HUES64 (cell line): ENCODE measurements at regions not wholly inside any gene's neighbourhood (a gene's known extent, or its start where the extent isn't known, plus 50 kb on each side); places are given as distances from the start of the nearest gene placed in this dataset.
"Not testable (repeated sequence)": the region's sequence is repeated elsewhere in the genome, so short reads cannot be mapped to it uniquely, and the experiment has no call there.

ENCODE experiments used
- H3K27ac ChIP-seq: 2 replicates; pipeline ENCODE4 v1.7.0; 2013; ENCODE audit warnings: low read depth, low read length, inconsistent platforms
- H3K27me3 ChIP-seq: 2 replicates; pipeline ENCODE4 v1.6.1; 2013; ENCODE audit warnings: mild to moderate bottlenecking, low read length; ENCODE audit not compliant: insufficient read depth
- H3K36me3 ChIP-seq: 2 replicates; pipeline ENCODE4 v1.6.1; 2013; ENCODE audit warnings: mild to moderate bottlenecking, low read length; ENCODE audit not compliant: insufficient read depth
- H3K4me1 ChIP-seq: 2 replicates; pipeline ENCODE4 v1.6.1; 2013; ENCODE audit warnings: mild to moderate bottlenecking, low read length, moderate library complexity; ENCODE audit not compliant: insufficient read depth
- H3K4me3 ChIP-seq: 2 replicates; pipeline ENCODE4 v1.5.1; 2013; ENCODE audit warnings: mild to moderate bottlenecking, low read length, moderate library complexity
- H3K9ac ChIP-seq: 2 replicates; pipeline ENCODE4 v1.6.1; 2013; ENCODE audit warnings: mild to moderate bottlenecking, low read depth, low read length
- H3K9me3 ChIP-seq: 2 replicates; pipeline ENCODE4 v1.6.1; 2013; ENCODE audit warnings: low read depth, low read length; ENCODE audit not compliant: insufficient read depth
- WGBS: fragments of 150-250, 120-280 bp; methylation state at CpG from one replicate; pipeline ENCODE4 v1.1.7; 2013; ENCODE audit warnings: missing lambda C conversion rate; 5-methylcytosine and 5-hydroxymethylcytosine counted together

DNA sequence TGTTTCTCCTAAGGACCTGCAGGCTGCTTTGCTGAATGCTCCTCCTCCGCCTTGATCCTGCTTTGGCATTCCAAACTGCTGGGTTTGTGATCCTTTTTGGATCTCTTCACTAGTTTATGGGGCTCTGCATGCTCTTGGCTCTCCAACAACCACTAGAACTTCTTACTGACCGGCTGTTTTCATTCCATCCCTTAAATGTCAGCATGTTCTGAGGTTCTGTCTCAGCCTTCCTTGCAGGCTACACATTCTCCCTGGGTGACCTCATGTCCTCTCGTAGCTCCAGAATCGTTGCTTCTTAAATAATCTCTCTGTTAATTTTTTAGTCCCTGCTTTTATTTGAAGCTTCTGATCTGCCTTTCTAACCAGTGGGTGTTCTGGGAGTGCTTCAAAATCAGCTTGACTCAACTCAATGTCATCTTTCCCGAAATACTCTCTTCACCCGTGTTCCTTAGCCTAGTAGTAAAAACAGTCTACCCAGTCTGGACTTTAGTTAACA lies 119.0 kb upstream of the HS3ST2 start:
- H3K27ac ChIP-seq, result no peak overlapping the region
- no peaks in the 10 kb centered on the region for H3K27me3 ChIP-seq
- no peaks in the 10 kb centered on the region for H3K36me3 ChIP-seq
- H3K9me3 ChIP-seq, result no peaks in the 10 kb centered on the region
- H3K4me1 ChIP-seq, result no peaks in the 10 kb centered on the region
- no peak overlapping the region for H3K9ac ChIP-seq
- H3K4me3 ChIP-seq, result no peak overlapping the region
- 86% methylated on average over 6 of the region's 6 CpGs for WGBS

DNA sequence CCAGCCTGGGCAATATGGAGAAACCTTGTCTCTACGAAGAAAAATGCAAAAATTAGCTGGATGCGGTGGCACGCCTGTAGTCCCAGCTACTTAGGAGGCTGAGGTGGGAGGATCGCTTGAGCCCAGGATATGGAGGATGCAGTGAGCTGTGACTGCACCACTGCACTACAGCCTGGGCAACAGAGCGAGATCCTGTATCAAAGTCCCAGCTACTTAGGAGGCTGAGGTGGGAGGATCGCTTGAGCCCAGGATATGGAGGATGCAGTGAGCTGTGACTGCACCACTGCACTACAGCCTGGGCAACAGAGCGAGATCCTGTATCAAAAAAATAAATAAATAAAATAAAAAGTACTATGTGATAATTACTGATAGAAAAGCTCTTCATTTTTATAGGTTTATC lies 118.2 kb upstream of the HS3ST2 start:
- H3K27ac ChIP-seq, H3K9me3 ChIP-seq, H3K9ac ChIP-seq, H3K4me3 ChIP-seq, H3K27me3 ChIP-seq, H3K36me3 ChIP-seq, H3K4me1 ChIP-seq: not testable (repeated sequence)
- WGBS, result 95% methylated on average over 6 of the region's 7 CpGs

GRCh38 chr16:22699356-22699755 lies 114.6 kb upstream of the HS3ST2 start:
- H3K9ac ChIP-seq, result no peak overlapping the region
- 91% methylated on average over 5 of the region's 5 CpGs for WGBS
- H3K27ac ChIP-seq, result no peak overlapping the region
- no peaks in the 10 kb centered on the region for H3K9me3 ChIP-seq
- no peaks in the 10 kb centered on the region for H3K36me3 ChIP-seq
- H3K4me1 ChIP-seq, result no peaks in the 10 kb centered on the region
- H3K4me3 ChIP-seq, result no peak overlapping the region
- H3K27me3 ChIP-seq, result no peaks in the 10 kb centered on the region

- H3K4me1 ChIP-seq, result peaks cover 3% of the 10 kb centered on the region; the same call in 1 of the 2 replicates
- no peak overlapping the region for H3K9ac ChIP-seq
- no peaks in the 10 kb centered on the region for H3K27me3 ChIP-seq
- 89% methylated on average over 3 of the region's 3 CpGs for WGBS
- H3K9me3 ChIP-seq, result no peaks in the 10 kb centered on the region
- H3K27ac ChIP-seq, result no peak overlapping the region
- no peaks in the 10 kb centered on the region for H3K36me3 ChIP-seq
- no peak overlapping the region for H3K4me3 ChIP-seq
Measured at GRCh38 chr16:22705799-22706198, 108.2 kb upstream of the HS3ST2 start.

DNA sequence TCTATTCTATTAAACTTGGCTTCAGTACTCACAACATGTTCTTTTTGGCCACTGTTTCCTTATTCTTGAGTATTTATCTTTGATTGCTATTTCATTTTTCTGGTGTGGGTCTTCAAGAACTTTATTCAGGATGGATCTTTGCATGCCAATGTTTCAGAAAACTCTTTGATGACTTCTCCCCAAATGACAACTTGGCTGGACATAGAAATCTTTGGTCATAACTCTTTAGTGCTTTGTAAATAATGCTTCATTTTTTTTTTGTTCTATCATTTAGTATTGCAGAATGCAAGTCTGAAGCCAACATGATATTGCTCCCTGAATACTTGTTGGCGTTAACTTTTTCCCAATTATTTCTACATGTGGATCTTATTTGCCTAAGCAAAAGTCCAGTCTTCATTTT lies 103.6 kb upstream of the HS3ST2 start:
- Histone ChIP-seq H3K9me3 (peaks cover 11% of the 10 kb centered on the region; the same call in 1 of the 2 replicates), H3K4me3 (no peak overlapping the region), H3K4me1 (no peaks in the 10 kb centered on the region), H3K27ac (no peak overlapping the region), H3K36me3 (no peaks in the 10 kb centered on the region), H3K9ac (no peak overlapping the region), H3K27me3 (no peaks in the 10 kb centered on the region)
- WGBS, result 97% methylated on average over 1 of the region's 1 CpG

GRCh38 chr16:22711847-22712246 lies 102.1 kb upstream of the HS3ST2 start:
- Histone ChIP-seq H3K27ac (no peak overlapping the region), H3K4me3 (no peak overlapping the region), H3K27me3 (no peaks in the 10 kb centered on the region), H3K9ac (no peak overlapping the region), H3K36me3 (no peaks in the 10 kb centered on the region), H3K4me1 (no peaks in the 10 kb centered on the region), H3K9me3 (peaks cover 11% of the 10 kb centered on the region; the same call in 1 of the 2 replicates)
- 91% methylated on average over 2 of the region's 2 CpGs for WGBS

GRCh38 chr16:22712471-22712870 lies 101.5 kb upstream of the HS3ST2 start:
- Histone ChIP-seq H3K9me3 (peaks cover 11% of the 10 kb centered on the region; the same call in 1 of the 2 replicates), H3K4me3 (no peak overlapping the region), H3K9ac (no peak overlapping the region), H3K27me3 (no peaks in the 10 kb centered on the region), H3K27ac (no peak overlapping the region), H3K4me1 (no peaks in the 10 kb centered on the region), H3K36me3 (no peaks in the 10 kb centered on the region)
- 92% methylated on average over 5 of the region's 5 CpGs for WGBS

- not testable (repeated sequence) for H3K36me3 ChIP-seq, H3K4me3 ChIP-seq, H3K27me3 ChIP-seq, H3K27ac ChIP-seq, H3K9ac ChIP-seq, H3K9me3 ChIP-seq, H3K4me1 ChIP-seq
- 93% methylated on average over 2 of the region's 2 CpGs for WGBS
Measured at GRCh38 chr16:22718598-22718997, 95.4 kb upstream of the HS3ST2 start.

DNA sequence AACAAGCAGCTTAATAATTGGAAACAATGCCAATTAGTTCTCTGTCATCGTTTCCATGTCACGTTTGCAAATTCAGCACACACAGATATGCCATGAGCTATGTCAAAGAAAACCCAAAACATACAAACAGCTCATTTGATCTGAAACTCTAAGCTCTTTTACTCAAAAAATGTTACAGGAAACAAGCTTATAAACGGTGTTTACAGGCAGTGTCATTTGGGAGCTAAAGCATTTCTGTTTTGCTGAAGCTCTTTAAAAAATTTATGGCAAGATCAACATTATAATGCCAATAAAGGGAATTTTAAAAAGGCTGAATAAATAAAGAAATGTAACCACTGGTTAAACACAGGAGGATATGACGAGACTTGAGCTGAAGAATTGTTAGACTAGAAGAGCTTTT lies 94.0 kb upstream of the HS3ST2 start:
- no peak overlapping the region for H3K9ac ChIP-seq
- 88% methylated on average over 4 of the region's 4 CpGs for WGBS
- no peaks in the 10 kb centered on the region for H3K36me3 ChIP-seq
- H3K27me3 ChIP-seq, result no peaks in the 10 kb centered on the region
- H3K27ac ChIP-seq, result no peak overlapping the region
- H3K4me3 ChIP-seq, result no peak overlapping the region
- no peaks in the 10 kb centered on the region for H3K4me1 ChIP-seq
- no peaks in the 10 kb centered on the region for H3K9me3 ChIP-seq

DNA sequence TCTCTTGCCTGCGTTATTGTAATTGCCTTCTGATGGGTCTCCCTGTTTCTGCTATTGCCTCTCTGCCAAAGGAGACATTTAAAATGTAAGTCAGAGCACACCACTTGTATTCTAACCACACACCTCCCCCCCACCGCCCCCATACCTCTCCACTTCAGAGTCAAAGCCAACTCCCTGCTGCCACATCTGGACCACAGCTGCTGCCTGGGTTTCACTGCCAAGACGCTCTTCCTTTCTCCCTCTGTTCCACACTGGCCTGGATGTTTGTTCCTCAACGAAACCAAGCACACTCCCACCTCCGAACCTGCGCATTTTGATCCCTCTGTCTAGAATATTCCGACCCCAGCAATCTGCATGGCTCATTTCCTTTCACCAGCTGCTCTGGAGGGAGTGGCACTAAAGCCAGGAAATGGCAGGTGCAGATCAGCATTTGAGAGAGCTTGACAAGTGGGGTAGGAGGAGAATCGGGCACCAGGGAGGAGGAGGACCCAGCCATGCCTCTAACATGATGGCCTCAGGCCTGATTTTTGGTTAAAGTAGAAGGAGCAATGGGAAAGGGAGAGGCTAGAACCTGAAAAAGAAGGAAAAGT lies 92.4 kb upstream of the HS3ST2 start:
- no peaks in the 10 kb centered on the region for H3K9me3 ChIP-seq
- no peaks in the 10 kb centered on the region for H3K4me1 ChIP-seq
- no peaks in the 10 kb centered on the region for H3K27me3 ChIP-seq
- 91% methylated on average over 8 of the region's 8 CpGs for WGBS
- H3K4me3 ChIP-seq, result no peak overlapping the region
- no peak overlapping the region for H3K27ac ChIP-seq
- H3K9ac ChIP-seq, result no peak overlapping the region
- H3K36me3 ChIP-seq, result no peaks in the 10 kb centered on the region

- not testable (repeated sequence) for H3K9me3 ChIP-seq, H3K27ac ChIP-seq, H3K4me3 ChIP-seq, H3K4me1 ChIP-seq, H3K36me3 ChIP-seq, H3K9ac ChIP-seq, H3K27me3 ChIP-seq
- WGBS, result 95% methylated on average over 47 of the region's 48 CpGs
Measured at GRCh38 chr16:22722551-22723541, 91.1 kb upstream of the HS3ST2 start.
